GM23248 (cell line): ENCODE measurements at regions not wholly inside any gene's neighbourhood (a gene's known extent, or its start where the extent isn't known, plus 50 kb on each side); places are given as distances from the start of the nearest gene placed in this dataset.

Source experiments
- EZH2 ChIP-seq: fragments of 200-600 bp; sonication (generic); IDR thresholded peaks from 2 replicates; pipeline ENCODE4 v1.6.1; 2018; ENCODE audit warnings: antibody characterized with exemption, mild to moderate bottlenecking; ENCODE audit not compliant: insufficient read depth, poor library complexity, severe bottlenecking
- EZH2phosphoT487 ChIP-seq: fragments of 200-600 bp; sonication (generic); IDR thresholded peaks from 2 replicates; pipeline ENCODE4 v1.6.1; 2018; ENCODE audit warnings: antibody characterized with exemption, moderate library complexity, mild to moderate bottlenecking, low read depth; ENCODE audit not compliant: insufficient read depth

DNA sequence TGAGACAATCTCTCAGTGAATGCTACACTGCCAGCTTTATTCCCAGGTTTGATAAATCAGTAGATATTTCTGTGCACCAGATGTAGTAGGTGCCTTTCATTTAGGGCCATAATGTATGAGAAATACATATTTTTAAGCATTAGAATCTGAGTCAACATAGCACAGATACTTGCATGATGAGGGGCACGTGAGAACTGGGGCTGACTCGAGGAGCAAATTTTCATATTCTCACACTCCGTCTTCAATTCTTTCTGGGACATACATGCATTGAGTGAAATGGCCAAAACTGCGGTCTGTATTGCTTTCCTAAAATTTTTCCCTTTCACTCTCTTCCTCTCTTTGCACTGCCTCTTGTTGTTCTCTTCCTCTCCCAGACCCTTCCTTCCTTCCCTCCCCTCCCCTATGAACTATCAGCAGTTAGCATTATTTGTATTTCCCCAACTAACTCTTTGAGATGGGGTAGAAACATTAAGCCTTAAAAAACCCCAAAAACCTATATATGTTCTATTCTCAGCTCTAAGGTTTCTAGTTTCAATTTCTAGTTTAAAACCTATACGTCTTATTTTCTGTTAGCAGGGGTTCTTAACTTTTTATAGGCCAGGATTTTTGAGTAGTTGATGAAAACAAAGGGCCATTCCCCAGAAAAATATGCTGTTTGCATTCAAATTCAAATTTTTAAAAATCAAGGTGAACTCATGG is 289.1 kb downstream of the PTBP2 start:
- TF ChIP-seq EZH2 (no peak), EZH2phosphoT487 (no peak)
